ENCODE measurements at regions not wholly inside any gene's neighbourhood (a gene's known extent, or its start where the extent isn't known, plus 50 kb on each side); places are given as distances from the start of the nearest gene placed in this dataset.

DNA sequence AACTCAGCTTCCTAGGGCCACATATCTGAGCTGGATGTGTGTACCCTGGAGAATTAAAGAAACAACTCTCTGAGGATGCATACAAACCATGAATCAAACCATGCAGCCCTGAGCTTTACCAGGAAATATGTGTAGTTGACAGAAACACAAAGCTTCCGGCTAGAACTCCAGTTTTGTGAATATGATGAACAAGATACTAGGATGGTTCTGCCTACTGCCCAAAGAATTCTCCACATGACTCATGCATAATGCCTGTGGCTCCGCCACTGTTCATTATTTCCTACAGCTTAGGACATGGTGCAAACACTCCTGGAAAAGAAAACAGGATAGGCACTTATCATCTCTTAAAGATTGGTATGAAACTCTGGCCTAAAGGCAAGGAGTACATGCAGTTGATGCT lies 343.4 kb downstream of the DNAH5 start:
- Histone ChIP-seq H3K27ac (no peak overlapping the region), H4K20me1 (ENCODE audit: low read depth) (no peaks in the 10 kb centered on the region), H3K36me3 (no peaks in the 10 kb centered on the region), H3K79me2 (ENCODE audit: low read depth) (no peaks in the 10 kb centered on the region), H3K4me1 (no peaks in the 10 kb centered on the region), H3K4me2 (no peak overlapping the region), H3F3A (ENCODE audit: low read depth) (no peaks in the 10 kb centered on the region), H3K27me3 (no peaks in the 10 kb centered on the region), H3K9me3 (ENCODE audit: low read depth) (no peaks in the 10 kb centered on the region), H3K4me3 (no peak overlapping the region), H3K9ac (no peak overlapping the region), H2AFZ (replicated peaks) (no peak overlapping the region)
- Mint-ChIP-seq H3K36me3 (no peaks in the 10 kb centered on the region), H3K4me3 (no peak overlapping the region), H3K27ac (no peak overlapping the region), H3K4me1 (no peaks in the 10 kb centered on the region), H3K9me3 (no peaks in the 10 kb centered on the region), H3K27me3 (ENCODE audit: insufficient read depth, low read depth) (peaks cover 2% of the 10 kb centered on the region)
- no peak for TF ChIP-seq EZH2phosphoT487 (IDR thresholded peaks at IDR 0.05)
- TF ChIP-seq CTCF (IDR thresholded peaks at IDR 0.05): no peak
- TF ChIP-seq EZH2 (IDR thresholded peaks at IDR 0.05): no peak
- no peak for DNase-seq (ENCODE audit: low spot score)

GRCh38 chr5:13595978-13596377 lies 348.5 kb downstream of the DNAH5 start:
- no peak for TF ChIP-seq EZH2phosphoT487 (IDR thresholded peaks at IDR 0.05)
- no peak for TF ChIP-seq EZH2 (IDR thresholded peaks at IDR 0.05)
- TF ChIP-seq CTCF (IDR thresholded peaks at IDR 0.05): no peak
- H3F3A ChIP-seq (ENCODE audit: low read depth): no peaks in the 10 kb centered on the region
- Mint-ChIP-seq H3K36me3 (no peaks in the 10 kb centered on the region), H3K4me1 (no peaks in the 10 kb centered on the region), H3K27ac (no peak overlapping the region), H3K4me3 (no peak overlapping the region), H3K9me3 (no peaks in the 10 kb centered on the region), H3K27me3 (ENCODE audit: insufficient read depth, low read depth) (no peaks in the 10 kb centered on the region)
- H3K4me3 ChIP-seq: no peak overlapping the region
- no peaks in the 10 kb centered on the region for H3K4me1 ChIP-seq
- no peaks in the 10 kb centered on the region for H3K9me3 ChIP-seq (ENCODE audit: low read depth)
- no peak overlapping the region for H2AFZ ChIP-seq (replicated peaks)
- H3K36me3 ChIP-seq: no peaks in the 10 kb centered on the region
- no peak overlapping the region for H3K4me2 ChIP-seq
- H3K27ac ChIP-seq: no peak overlapping the region
- no peaks in the 10 kb centered on the region for H4K20me1 ChIP-seq (ENCODE audit: low read depth)
- H3K79me2 ChIP-seq (ENCODE audit: low read depth): no peaks in the 10 kb centered on the region
- no peak overlapping the region for H3K9ac ChIP-seq
- no peak for DNase-seq (ENCODE audit: low spot score)
- no peaks in the 10 kb centered on the region for H3K27me3 ChIP-seq

GRCh38 chr5:13591621-13592020 lies 352.9 kb downstream of the DNAH5 start:
- Histone ChIP-seq H3K36me3 (no peaks in the 10 kb centered on the region), H2AFZ (replicated peaks) (no peak overlapping the region), H3K9me3 (ENCODE audit: low read depth) (no peaks in the 10 kb centered on the region), H3K27me3 (no peaks in the 10 kb centered on the region), H3F3A (ENCODE audit: low read depth) (no peaks in the 10 kb centered on the region), H3K79me2 (ENCODE audit: low read depth) (no peaks in the 10 kb centered on the region), H3K27ac (no peak overlapping the region), H3K4me1 (peaks cover 4% of the 10 kb centered on the region), H4K20me1 (ENCODE audit: low read depth) (no peaks in the 10 kb centered on the region), H3K4me2 (no peak overlapping the region), H3K4me3 (no peak overlapping the region), H3K9ac (no peak overlapping the region)
- H3K36me3 Mint-ChIP-seq: no peaks in the 10 kb centered on the region
- H3K9me3 Mint-ChIP-seq: no peaks in the 10 kb centered on the region
- no peak for DNase-seq (ENCODE audit: low spot score)
- H3K4me3 Mint-ChIP-seq: no peak overlapping the region
- no peak for TF ChIP-seq EZH2phosphoT487 (IDR thresholded peaks at IDR 0.05)
- TF ChIP-seq EZH2 (IDR thresholded peaks at IDR 0.05): no peak
- TF ChIP-seq CTCF (IDR thresholded peaks at IDR 0.05): no peak
- H3K4me1 Mint-ChIP-seq: peaks cover 3% of the 10 kb centered on the region
- no peak overlapping the region for H3K27ac Mint-ChIP-seq
- no peaks in the 10 kb centered on the region for H3K27me3 Mint-ChIP-seq (ENCODE audit: insufficient read depth, low read depth)

- DNase-seq (ENCODE audit: low spot score): no peak
- no peak overlapping the region for H2AFZ ChIP-seq (replicated peaks)
- Mint-ChIP-seq H3K27ac (no peak overlapping the region), H3K9me3 (no peaks in the 10 kb centered on the region), H3K4me1 (peaks cover 3% of the 10 kb centered on the region), H3K4me3 (no peak overlapping the region), H3K27me3 (ENCODE audit: insufficient read depth, low read depth) (no peaks in the 10 kb centered on the region), H3K36me3 (no peaks in the 10 kb centered on the region)
- no peaks in the 10 kb centered on the region for H4K20me1 ChIP-seq (ENCODE audit: low read depth)
- no peak overlapping the region for H3K27ac ChIP-seq
- no peak overlapping the region for H3K4me2 ChIP-seq
- H3F3A ChIP-seq (ENCODE audit: low read depth): no peaks in the 10 kb centered on the region
- H3K36me3 ChIP-seq: no peaks in the 10 kb centered on the region
- H3K9ac ChIP-seq: no peak overlapping the region
- no peaks in the 10 kb centered on the region for H3K9me3 ChIP-seq (ENCODE audit: low read depth)
- H3K4me1 ChIP-seq: peaks cover 5% of the 10 kb centered on the region
- no peaks in the 10 kb centered on the region for H3K27me3 ChIP-seq
- no peak overlapping the region for H3K4me3 ChIP-seq
- no peaks in the 10 kb centered on the region for H3K79me2 ChIP-seq (ENCODE audit: low read depth)
- TF ChIP-seq EZH2phosphoT487 (IDR thresholded peaks at IDR 0.05) (no peak), EZH2 (IDR thresholded peaks at IDR 0.05) (no peak), CTCF (IDR thresholded peaks at IDR 0.05) (no peak)
These were observed 359.2 kb downstream of the DNAH5 start for GRCh38 chr5:13585324-13585723.
